H1 (cell line): ENCODE measurements at regions not wholly inside any gene's neighbourhood (a gene's known extent, or its start where the extent isn't known, plus 50 kb on each side); places are given as distances from the start of the nearest gene placed in this dataset.

Experiments
- ATF3 ChIP-seq: IDR thresholded peaks from 2 replicates; pipeline ENCODE4 v1.6.1; 2011; ENCODE audit warnings: low read depth, mild to moderate bottlenecking, low read length; ENCODE audit not compliant: insufficient read depth
- CHD7 ChIP-seq: fragments of 300-600 bp; sonication (generic); IDR thresholded peaks from 2 replicates; pipeline ENCODE4 v1.7.1; 2012; ENCODE audit warnings: low read length, moderate library complexity, mild to moderate bottlenecking, inconsistent platforms; ENCODE audit not compliant: insufficient replicate concordance
- GTF2F1 ChIP-seq: IDR thresholded peaks from 2 replicates; pipeline ENCODE4 v1.6.1; 2012; ENCODE audit warnings: low read depth, low read length, improper control_type of control experiment, borderline replicate concordance

- TF ChIP-seq CHD7 (no peak), GTF2F1 (no peak), ATF3 (no peak)
- TF ChIP-seq, all 59 proteins: peak for 0
Measured at GRCh38 chr9:115386963-115387770, 269.2 kb upstream of the TNC start (continued).
